Muscle of arm (tissue), 1 donor: ENCODE measurements at regions not wholly inside any gene's neighbourhood (a gene's known extent, or its start where the extent isn't known, plus 50 kb on each side); places are given as distances from the start of the nearest gene placed in this dataset.

ENCODE experiments used
- DNase-seq: peaks from one replicate; pipeline ENCODE4 v3.0.0-alpha.2; 2013

DNA sequence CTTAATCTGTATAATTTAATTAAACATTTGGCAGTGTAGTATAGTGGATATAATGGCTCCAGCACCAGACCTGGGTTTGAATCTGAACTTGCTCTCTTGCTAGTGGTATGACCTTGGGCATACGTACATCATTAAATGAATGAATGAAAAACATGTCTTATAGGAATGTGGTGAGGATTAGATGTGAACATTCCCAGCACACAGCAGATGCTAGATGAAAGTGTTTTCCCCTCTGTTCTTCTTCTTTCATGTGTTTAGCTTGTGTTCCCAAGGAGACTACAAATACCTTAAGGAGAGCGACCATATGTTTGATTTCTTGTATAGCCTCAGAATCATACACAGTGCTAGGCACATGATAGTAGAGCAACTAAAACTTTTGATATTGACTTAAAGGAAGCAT is 56.5 kb downstream of the CT47B1 start:
- no peak for DNase-seq

DNA sequence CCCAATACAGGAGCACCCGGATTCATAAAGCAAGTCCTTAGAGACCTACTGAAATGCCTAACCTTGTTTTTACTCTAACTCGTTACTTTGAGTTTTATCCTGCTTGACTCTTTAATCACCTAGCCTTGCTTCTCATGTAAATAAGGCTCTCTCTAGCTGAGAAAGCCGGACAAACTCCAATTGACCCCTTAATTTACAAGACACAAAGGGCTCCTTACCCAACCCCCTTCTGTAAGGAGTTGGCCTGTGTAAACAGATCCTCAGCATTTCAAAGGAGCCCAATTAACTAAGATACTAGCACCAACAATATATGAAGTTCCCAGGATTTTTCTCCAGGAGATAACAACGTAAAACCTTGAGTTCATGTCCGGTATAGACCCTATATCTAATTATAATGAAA is 61.7 kb downstream of the CT47B1 start:
- no peak for DNase-seq

DNA sequence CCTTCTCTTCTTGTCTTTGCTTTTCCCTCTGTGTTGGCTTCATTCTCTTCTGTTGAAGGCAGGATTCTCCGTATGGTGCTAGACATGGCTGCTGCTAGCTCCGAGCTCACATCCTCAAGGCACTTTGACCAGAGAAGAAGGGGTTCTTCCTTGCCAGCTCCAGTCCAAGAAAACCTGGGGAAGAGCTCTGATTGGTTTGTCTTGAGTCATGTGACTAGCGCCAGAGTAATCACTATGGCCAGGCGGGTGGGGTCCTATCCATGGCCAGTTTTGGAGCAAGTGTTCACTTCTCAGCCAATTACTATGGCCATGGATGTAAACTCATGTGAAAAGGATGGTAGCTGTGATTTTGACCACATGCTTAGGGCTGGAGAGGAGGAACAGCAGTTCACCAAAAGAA is 74.2 kb downstream of the CT47B1 start:
- DNase-seq, result no peak

DNA sequence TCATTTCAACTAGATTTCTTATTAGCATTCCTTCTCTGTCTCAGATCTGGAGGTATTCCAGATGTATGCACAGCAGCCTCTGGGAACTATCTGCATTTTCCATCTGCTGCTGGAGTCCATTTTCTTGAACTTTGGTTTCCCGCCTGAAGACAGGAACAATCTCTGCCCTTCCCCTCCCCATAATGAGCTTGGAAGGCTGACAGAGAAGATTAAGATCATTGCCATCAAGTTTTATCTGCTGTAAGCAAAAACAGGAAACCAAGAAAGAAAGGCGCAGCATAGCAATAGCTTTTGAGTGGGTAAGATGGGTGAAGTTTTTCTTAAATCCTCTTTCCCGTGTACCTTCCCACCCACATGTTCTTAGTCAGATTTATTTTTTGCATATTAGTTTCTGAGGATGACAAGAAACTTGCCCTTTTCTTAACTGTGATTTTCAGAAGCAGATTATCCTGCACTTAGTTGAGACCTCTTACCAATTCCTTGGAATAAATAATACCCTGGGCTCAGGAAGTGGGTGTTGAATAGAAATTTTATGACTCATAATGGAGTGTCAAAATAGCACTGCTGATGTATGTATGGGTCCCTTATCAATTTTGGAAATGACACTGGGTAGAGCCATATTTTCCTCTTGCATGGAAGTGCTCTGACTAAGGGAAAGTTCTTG is 78.3 kb downstream of the CT47B1 start:
- DNase-seq, result peak; percentile 43

DNA sequence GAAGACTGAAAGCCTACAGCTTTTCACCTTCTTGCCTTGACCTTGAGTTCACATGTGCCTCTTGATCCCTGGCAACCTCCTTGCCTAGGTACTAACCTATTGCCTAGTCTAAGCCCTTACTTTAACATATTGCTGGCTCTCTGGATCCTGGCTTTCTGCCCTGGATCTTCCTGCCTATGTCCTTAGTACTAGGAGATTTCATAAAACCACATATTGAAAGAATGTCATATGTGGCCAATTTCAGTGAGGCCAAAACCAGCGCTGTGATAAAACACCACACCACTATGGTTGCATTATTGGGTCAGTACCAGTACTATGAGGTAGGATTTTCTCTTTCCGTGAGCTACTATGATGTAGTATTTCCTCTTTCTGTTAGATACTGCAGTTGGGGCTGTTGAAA is 80.4 kb downstream of the CT47B1 start:
- no peak for DNase-seq

DNA sequence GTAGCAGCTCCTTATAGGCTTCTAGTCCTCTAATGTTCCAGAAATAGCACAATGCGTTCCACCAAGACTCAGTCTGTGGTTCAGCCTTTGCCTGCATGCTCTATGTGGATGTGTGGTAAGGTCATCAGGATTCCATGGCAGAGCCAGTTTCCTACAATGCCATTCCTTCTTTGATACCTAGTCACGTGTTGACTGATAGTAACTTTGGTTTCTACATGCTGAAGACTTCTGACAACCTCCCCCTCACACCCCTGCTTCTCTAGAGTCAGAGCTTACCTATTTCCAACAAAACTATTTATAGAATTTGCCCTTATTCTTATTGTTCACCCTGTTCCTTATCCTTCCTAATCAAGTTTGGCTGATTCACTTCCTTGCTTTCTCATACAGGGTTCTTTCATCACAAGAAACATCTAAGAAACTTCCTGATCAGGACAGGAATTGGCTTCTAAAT is 81.1 kb downstream of the CT47B1 start:
- no peak for DNase-seq

DNA sequence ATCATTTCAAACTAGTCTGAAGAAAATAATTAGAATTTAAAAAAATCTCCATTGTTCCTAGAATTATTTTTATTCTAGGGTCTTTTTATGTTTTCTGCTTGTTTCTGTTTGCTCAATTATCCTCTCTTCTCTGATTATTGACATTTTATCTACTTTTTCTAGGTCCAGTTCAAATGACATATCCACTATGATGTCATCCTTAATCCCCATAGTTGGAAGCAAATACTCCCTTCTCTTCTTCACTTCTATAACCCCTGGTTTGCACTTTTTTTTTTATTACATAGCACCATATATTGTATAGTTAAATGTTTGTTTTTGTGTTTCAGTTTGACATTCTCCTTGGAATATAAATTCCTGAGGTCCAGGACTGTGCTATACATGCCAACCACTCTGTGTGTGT is 82.6 kb downstream of the CT47B1 start:
- DNase-seq, result no peak

DNA sequence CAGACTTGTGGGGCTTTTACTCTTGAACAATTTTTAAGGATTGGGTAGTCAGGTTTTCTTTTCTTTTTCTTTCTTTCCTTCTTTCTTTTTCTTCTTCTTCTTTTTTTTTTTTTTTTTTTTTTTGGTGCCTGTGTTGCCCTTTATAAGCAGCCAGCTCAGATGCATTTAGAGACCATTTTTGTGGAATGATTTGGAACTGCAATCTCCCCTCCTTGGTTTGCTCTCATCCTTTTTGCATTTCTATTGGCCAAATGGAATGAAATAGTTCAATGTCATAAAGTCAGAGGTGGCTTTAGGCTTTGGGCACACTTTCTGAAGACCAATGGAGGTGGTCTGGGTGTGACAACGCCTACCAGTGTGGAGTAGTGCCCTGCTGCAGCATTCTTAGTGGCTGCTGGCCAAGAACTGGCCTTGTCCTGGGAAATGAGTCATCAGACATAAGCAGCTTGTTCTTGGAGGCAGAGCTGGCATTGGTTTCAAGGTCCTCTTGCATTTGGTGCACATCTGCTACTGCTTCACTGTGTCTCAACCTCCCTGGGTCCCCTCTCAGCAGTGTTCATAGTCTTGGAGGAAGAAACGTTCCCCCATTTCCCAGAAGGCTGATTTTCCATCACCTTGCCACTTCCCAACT is 84.5 kb downstream of the CT47B1 start:
- no peak for DNase-seq

DNA sequence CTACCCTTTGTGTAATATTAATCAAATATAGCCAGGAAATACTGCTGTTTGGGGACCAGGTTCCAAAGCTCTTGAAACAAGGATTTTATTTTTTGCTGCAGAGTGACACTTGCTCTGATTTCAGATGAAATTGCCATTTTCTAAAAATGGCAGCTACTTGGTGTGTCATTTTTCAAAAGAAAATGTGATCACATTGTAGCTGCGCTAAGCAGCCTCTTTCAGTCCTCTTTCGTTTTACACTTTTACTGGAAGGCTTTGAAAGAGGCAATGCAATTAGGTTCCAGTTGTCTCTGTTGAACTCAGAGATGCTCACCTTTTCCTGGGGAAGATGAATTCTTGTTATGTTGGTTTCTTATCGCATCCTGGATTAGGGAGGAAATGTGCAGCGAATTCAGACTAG is 85.1 kb downstream of the CT47B1 start:
- DNase-seq, result no peak

DNA sequence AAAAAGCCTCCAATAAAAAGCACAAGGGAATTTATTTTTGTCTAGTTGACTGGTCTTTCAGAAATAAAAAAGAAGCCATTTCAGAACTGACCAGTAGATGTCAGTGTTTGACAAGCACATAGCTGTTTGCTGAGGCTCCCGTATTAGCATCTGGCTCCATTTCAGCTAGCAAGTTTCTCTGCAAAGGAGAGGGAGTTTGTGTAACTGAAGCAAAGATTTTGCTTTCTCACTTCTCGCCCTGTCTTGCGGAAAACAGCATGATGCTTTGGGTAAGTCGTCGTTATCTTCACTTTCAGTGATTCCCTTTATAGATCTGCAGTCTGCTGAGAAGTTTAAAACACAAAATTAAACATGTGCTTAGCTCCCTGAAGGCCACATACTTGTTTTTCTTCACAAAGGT is 85.5 kb downstream of the CT47B1 start:
- DNase-seq, result peak; percentile 84

DNA sequence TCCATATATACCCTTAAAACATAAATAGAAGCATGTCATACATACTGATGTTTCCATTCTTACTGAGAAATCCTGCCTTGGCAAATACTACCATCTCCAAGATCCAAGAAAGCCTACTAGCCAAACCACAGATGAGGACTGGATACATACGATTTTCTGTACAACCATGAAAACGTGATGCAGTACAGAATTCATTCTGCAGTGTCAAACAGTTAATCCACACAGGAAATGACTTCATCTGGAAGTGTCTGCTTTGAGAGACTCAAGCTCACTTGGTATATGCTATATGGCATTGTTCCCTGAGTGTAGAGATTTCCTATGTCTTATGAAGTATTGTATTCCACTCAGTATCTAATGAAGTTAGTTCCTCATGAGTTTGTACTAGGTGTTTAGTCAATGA is 94.3 kb downstream of the CT47B1 start:
- no peak for DNase-seq

DNA sequence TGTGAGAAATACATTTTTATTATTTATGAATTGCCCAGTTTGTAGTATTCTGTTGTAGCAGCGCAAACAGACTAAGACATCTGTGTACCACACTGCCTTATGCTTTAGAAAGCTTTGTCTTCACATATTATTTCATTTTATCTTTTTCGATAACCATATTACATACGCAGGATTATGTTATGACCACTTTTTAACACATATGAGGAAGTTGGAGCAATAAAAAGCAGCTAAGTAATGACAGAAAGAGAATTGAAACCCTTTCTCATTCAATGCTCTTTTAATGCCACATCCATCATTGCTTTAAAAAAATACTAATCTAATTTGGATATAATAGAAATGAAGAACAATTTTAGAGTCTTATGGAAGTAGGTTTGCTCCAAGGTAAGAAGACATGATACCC is 99.7 kb downstream of the CT47B1 start:
- no peak for DNase-seq

DNA sequence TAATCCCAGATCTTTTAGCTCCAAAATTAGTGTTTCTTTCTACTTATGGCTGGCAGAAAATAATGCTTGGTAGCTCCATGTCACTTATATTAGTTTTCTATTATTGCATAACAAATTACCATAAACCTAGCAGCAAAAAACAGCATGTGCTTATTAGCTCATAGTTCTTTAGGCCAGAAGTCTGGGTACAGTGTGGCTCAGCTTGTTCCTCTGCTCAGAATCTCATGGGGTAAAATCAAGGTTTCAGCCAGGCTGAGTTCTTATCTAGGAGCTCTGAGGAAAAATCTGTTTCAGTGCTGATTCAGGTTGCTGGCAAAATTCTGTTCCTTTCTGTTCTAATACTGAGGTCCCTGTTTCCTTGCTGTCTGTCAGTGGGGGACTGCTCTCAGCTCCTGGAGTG is 101.1 kb downstream of the CT47B1 start:
- DNase-seq, result no peak

DNA sequence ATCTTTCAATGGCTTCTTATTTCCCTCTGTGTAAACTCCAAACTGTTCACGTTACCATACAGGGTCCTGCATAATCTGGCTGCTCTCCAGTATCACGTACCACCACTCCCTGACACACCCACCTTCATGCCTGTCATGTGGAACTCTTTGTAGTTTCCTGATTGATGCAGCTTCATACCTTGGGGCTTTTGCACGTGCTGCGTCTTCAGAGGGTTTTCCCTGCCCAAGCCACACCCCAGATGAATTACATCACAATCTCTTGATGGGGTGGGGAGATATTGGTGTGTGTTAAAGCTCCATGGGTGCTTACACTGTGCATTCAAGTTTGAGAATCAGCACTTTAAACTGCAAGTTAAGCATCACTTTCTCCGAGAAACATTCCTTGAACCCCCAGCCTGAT is 101.9 kb downstream of the CT47B1 start:
- DNase-seq, result no peak

DNA sequence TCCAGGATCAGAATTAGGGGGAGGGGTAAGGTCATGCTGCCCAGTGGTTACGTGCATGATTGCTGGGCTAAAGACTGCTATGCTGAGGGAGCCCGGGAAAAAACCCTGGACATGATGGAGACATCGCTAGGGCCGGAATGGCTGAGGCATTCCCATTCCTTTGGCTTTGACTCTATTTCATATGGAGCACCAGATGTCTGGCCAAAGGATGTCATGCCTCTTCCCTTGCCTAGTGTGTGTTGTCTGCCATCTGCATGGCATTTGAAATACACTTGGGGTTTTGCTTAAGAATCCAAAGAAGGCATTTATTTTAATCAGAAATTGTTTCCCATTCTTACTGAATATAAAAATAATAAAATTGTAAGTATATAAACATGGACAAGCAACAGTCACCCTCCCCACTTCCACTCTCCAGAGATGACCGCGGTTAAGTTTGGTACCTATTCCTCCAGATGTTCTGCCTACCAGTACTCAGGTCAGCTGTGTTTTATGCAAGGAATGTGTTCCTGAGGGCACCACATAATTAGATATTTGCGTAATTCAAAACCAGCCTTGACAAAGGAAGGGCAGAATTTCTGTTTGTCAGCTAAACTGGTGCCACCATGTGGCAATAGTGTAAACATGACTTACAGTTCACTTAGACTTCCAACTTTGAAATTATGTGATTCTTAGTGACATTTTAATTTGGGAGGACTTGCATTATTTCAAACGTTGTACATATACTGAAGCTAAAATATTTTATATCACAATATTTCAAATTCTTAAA is 105.9 kb downstream of the CT47B1 start:
- no peak for DNase-seq

DNA sequence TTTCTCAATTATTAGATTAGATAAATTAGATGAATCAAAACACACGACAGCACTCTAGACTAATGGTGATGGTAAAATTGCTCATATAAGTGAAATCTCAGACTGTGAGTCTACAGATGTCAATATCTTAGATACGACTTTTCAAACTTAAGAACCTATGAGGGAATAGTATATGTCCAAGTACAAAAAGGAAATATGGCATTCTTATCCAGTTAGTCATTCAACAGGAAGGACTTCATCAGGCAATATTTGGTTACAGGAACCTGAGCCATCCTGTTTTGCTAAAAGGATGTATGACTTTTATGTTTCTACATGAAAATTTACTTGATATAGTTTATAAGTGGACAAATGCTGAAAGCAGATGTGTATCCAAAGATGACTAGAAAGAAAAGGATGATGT is 107.0 kb downstream of the CT47B1 start:
- no peak for DNase-seq

DNA sequence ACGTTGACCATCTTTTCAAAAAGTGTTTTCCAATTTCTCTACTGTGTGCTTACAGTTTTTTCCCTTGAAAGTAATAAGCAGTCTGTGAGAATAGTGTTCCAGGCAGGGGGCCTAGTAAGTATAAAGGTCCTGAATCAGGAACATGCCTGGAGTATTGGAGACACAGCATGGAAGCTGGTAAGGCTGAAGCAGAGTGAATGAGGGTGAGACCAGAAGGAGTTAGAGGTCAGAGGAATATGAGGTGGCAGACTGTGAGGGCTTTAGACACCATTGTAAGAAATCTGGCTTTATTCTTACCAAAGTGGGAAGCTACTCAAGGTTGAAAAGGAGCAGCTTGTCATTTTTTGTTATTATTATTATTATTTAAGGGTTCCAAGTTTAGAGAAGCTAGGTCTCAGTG is 107.4 kb downstream of the CT47B1 start:
- no peak for DNase-seq

DNA sequence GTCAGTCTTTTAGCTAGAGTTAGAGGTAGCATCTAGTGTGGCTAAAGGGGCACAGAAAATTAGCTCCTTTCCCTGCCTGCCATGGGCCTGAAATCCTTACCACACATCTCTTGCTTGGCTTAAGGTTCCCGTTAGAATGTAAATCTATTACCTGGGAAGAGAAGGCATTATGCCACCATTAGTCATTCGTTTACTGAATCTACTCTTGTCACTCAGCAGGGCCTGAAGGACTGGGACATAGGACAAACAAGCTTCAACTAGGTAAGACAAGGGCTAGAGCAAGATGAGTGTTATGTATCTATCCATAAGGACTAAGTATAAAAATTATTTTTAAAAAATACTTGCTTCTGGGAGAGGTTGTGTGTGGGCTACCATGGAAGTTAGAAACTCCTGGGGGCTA is 112.4 kb downstream of the CT47B1 start:
- DNase-seq, result no peak

DNA sequence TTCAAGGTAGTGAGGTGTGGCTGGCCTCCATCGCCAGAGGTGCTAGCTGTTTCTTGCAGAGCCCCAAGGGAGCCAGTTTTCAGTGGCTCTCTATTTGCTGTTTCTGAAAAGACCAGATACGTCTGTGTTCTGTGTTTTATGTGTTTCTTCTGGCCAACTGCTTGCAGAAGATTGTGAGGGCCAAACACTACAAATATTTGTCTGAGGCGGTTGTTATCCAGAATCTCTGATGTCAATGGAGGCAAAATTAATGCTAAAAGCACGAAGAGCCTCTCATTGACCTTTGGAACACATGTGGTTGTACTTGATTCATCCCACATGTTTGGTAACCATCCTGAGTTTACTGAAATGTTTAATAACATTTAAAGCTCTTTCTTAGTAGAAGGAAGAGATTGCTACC is 113.9 kb downstream of the CT47B1 start:
- DNase-seq, result peak; percentile 71

DNA sequence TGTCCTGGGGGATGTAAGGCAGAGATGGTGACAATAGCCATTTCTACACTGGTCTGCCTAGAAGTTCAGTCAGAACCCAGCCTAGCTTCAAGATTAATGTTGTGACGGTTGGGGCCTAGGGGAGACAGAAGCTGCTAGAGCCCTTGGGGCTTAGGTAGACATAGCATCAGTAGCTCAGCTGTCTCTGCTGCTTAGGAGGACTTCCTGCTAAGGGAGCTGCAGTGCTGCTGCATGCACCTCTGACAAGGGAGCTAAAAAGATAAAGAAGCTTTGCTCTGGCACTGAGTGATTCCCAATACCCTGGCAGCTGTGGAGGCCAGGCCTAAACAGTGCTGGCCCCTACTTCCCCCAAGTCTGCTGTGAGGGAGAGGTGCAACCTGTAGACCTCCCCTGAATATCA is 116.0 kb downstream of the CT47B1 start:
- no peak for DNase-seq

DNA sequence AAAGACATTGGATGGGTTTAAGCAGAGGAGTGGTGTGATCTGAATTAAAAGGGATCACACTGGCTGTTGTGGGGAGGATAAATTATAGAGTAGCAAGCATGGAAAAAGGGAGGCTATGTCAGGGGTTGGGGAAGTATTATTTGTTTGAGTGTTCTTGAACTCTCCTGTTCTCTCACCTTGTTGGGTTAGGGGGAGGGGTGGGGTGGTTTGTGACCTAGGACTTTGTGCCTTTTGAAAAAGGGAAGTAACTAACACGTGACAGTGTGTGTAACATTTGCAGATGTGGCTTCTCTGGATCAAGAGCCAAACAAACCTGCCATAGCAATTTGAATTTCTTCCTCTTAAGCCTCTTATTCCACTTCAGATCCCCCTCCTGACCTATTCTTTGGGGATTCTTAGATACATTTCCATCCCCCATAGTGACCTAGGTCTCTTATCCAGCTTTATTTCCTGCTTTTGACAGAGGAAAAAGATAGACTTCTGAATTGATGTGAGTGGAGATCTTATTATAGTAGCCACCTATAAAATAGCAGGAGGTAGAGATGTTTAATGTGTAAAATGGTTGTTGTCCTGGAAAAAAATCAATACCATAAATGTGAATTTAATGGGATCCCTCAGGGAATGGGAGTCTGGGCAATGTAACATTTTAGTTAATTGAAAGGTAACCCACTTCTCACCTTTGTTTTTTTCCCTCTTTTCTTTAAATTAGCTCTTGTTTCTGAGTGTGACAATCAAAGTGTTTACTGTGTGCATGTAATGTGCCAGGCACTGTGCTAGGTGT is 120.4 kb downstream of the CT47B1 start:
- no peak for DNase-seq

DNA sequence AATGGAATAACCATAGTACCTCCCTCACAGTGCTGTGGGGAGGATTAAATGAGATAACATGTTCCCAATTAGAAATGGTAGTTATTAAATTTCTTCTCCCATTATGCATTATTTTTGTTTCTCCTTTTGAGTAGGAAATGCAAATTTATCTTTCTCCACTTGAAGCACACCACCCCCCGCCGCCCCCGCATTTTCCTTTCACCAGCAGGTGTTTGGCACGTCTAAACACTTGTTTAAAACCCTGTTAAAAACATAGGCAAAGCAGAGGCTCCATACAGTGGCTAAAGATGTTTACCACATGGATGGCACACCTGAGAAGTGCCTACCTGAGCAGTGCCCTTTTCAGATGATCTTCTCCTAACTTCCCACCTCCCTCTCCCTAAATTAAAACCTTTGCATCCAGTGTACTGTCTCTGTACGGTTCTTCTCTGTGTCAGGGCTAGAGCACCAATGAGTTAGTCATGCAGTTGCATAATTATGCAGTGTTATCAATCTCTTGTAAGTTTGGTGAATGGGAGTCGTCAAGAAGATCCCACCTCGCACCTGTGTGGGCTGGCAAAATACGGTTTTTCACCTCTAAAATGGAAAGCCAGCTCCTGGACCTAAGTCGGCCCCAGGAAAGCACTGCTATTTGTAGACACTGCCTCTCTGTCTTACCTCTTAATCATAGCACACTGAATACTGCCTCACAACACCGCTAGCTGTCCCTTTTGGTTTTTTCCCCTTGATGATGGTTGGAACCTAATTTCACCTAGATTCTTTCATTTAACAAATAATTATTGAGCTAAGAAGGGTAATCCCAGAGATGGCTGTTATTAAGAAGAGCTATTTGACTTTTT is 122.0 kb downstream of the CT47B1 start:
- DNase-seq, result no peak
